ENCODE measurements at regions not wholly inside any gene's neighbourhood (a gene's known extent, or its start where the extent isn't known, plus 50 kb on each side); places are given as distances from the start of the nearest gene placed in this dataset.

DNA sequence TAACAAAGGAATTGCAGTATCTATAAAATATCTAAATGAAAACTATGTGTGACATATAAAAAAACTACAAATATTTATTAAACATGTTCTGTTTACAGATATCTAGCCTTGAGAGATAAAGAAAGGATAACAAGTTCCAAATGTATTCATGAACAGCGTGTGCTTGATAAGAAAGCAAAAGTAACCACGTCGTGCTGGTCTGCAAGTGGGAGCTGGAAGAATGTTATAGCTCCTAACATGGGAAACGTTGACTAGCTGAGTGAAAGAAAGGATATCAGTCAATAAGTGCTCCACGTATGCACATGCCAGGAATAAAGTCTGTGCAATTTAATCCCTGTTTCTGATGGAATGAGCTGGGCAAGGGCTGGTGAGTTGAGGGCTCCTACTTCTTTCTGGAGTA, 71.2 kb upstream of the CDYL2 start:
- TF ChIP-seq FOXP2 (optimal IDR thresholded peaks at IDR 0.05; ENCODE audit: borderline replicate concordance, extremely low read depth, extremely low read length, insufficient read depth) (no peak), TAF1 (IDR thresholded peaks at IDR 0.05; ENCODE audit: borderline replicate concordance, insufficient read depth, low read length) (no peak), POLR2AphosphoS5 (IDR thresholded peaks at IDR 0.05; ENCODE audit: low read depth, low read length) (no peak), SIN3A (IDR thresholded peaks at IDR 0.05; ENCODE audit: borderline replicate concordance, insufficient read depth, low read length) (no peak)
- TF ChIP-seq, protein P1, sequence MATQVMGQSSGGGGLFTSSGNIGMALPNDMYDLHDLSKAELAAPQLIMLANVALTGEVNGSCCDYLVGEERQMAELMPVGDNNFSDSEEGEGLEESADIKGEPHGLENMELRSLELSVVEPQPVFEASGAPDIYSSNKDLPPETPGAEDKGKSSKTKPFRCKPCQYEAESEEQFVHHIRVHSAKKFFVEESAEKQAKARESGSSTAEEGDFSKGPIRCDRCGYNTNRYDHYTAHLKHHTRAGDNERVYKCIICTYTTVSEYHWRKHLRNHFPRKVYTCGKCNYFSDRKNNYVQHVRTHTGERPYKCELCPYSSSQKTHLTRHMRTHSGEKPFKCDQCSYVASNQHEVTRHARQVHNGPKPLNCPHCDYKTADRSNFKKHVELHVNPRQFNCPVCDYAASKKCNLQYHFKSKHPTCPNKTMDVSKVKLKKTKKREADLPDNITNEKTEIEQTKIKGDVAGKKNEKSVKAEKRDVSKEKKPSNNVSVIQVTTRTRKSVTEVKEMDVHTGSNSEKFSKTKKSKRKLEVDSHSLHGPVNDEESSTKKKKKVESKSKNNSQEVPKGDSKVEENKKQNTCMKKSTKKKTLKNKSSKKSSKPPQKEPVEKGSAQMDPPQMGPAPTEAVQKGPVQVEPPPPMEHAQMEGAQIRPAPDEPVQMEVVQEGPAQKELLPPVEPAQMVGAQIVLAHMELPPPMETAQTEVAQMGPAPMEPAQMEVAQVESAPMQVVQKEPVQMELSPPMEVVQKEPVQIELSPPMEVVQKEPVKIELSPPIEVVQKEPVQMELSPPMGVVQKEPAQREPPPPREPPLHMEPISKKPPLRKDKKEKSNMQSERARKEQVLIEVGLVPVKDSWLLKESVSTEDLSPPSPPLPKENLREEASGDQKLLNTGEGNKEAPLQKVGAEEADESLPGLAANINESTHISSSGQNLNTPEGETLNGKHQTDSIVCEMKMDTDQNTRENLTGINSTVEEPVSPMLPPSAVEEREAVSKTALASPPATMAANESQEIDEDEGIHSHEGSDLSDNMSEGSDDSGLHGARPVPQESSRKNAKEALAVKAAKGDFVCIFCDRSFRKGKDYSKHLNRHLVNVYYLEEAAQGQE (IDR thresholded peaks at IDR 0.05; ENCODE audit: insufficient read depth in 1 of 2, low read depth in 2 of 2, low read length in 2 of 2) = no peak

DNA sequence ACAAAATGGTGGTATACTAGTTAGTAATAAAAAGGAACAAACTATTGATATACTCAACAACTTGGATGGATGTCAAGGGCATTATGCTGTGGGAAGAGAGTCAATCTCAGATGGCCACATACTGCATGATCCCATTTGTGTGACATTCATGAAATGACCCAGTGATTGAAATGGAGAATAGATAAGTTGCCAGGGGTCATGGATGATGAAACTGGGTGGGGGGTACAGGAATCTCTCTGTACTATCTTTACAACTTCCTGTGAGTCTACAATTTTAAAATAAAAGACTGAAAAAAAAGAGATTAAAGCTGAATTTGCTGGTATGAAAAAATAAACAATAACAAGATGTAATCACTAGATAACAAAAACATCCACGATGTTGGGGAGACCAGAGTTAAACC, 70.5 kb upstream of the CDYL2 start:
- no peak for TF ChIP-seq FOXP2 (optimal IDR thresholded peaks at IDR 0.05; ENCODE audit: borderline replicate concordance, extremely low read depth, extremely low read length, insufficient read depth)
- TF ChIP-seq SIN3A (IDR thresholded peaks at IDR 0.05; ENCODE audit: borderline replicate concordance, insufficient read depth, low read length) = no peak
- no peak for TF ChIP-seq TAF1 (IDR thresholded peaks at IDR 0.05; ENCODE audit: borderline replicate concordance, insufficient read depth, low read length)
- no peak for TF ChIP-seq POLR2AphosphoS5 (IDR thresholded peaks at IDR 0.05; ENCODE audit: low read depth, low read length)
- TF ChIP-seq, protein P1 (IDR thresholded peaks at IDR 0.05; ENCODE audit: insufficient read depth in 1 of 2, low read depth in 2 of 2, low read length in 2 of 2) = no peak

DNA sequence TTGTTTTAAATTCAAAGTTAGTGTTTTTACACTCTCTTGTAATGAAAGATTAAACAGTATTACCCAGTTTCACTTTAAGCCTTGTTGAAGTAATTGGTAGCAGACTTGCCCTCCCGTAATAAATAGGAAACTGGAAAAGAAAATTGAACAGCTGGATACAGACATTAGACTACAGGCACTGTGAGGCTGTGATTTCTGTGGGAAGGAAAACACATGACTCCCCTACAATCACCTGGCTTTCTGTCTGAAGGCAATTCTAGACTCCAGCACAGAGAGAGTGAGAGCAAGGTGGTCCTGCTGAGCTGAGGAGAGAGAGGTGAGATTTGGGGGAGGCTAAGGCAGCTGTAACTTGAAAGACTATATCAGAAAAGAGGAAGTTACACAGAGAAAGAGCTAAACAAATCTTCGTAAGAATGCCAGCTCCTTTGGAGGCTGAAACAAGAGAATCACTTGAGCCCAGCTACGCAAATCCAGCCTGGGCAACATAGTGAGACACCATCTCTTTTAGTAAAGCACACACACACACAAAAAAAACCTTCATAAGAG, 57.8 kb upstream of the CDYL2 start:
- TF ChIP-seq FOXP2 (optimal IDR thresholded peaks at IDR 0.05; ENCODE audit: borderline replicate concordance, extremely low read depth, extremely low read length, insufficient read depth) = no peak
- no peak for TF ChIP-seq TAF1 (IDR thresholded peaks at IDR 0.05; ENCODE audit: borderline replicate concordance, insufficient read depth, low read length)
- no peak for TF ChIP-seq POLR2AphosphoS5 (IDR thresholded peaks at IDR 0.05; ENCODE audit: low read depth, low read length)
- TF ChIP-seq SIN3A (IDR thresholded peaks at IDR 0.05; ENCODE audit: borderline replicate concordance, insufficient read depth, low read length) = no peak
- TF ChIP-seq, protein P1 (IDR thresholded peaks at IDR 0.05; ENCODE audit: insufficient read depth in 1 of 2, low read depth in 2 of 2, low read length in 2 of 2) = no peak
